Stimulated activated CD4-positive, alpha-beta T cell treated with anti-CD3 and anti-CD28 coated beads, Interleukin-4, amount 100 ng/mL, for 48 hours (primary cell): ENCODE measurements at regions not wholly inside any gene's neighbourhood (a gene's known extent, or its start where the extent isn't known, plus 50 kb on each side); places are given as distances from the start of the nearest gene placed in this dataset.

Source experiments
- DNase-seq, 2 donors: peaks; one replicate each; pipeline ENCODE4 v3.0.0-alpha.2; 2020; ENCODE audit warnings: low read depth in 2 of 2

GRCh38 chr10:123604506-123604905 lies 61.6 kb upstream of the GPR26 start:
- DNase-seq = no peak

- DNase-seq = no peak
These were observed 60.1 kb upstream of the GPR26 start for GRCh38 chr10:123606006-123606405.

GRCh38 chr10:123606955-123607354 lies 59.2 kb upstream of the GPR26 start:
- DNase-seq = no peak

GRCh38 chr10:123607386-123607785 lies 58.8 kb upstream of the GPR26 start:
- no peak for DNase-seq

- no peak for DNase-seq
These were observed 58.1 kb upstream of the GPR26 start for GRCh38 chr10:123608047-123608446.

- no peak for DNase-seq
These were observed 54.9 kb upstream of the GPR26 start for GRCh38 chr10:123611243-123611642.

GRCh38 chr10:123611876-123612275 lies 54.3 kb upstream of the GPR26 start:
- DNase-seq = no peak

GRCh38 chr10:123613346-123613850 lies 52.8 kb upstream of the GPR26 start:
- no peak for DNase-seq

GRCh38 chr10:123614888-123615287 lies 51.3 kb upstream of the GPR26 start:
- DNase-seq = peak; percentile 27 to 44
